OCI-LY3 (cell line): ENCODE measurements at regions not wholly inside any gene's neighbourhood (a gene's known extent, or its start where the extent isn't known, plus 50 kb on each side); places are given as distances from the start of the nearest gene placed in this dataset.

Experiments
- EZH2phosphoT487 ChIP-seq: fragments of 200-600 bp; shearing (Covaris generic); IDR thresholded peaks from 2 replicates; pipeline ENCODE4 v1.6.1; 2018; ENCODE audit warnings: antibody characterized with exemption, mixed run types, low read depth
- TF ChIP-seq, protein P1 (sequence below): fragments of 200-600, 300-600 bp; sonication (generic); IDR thresholded peaks from 2 replicates; pipeline ENCODE4 v1.5.1; 2014; ENCODE audit warnings: antibody characterized with exemption, low read length, low read depth

DNA sequence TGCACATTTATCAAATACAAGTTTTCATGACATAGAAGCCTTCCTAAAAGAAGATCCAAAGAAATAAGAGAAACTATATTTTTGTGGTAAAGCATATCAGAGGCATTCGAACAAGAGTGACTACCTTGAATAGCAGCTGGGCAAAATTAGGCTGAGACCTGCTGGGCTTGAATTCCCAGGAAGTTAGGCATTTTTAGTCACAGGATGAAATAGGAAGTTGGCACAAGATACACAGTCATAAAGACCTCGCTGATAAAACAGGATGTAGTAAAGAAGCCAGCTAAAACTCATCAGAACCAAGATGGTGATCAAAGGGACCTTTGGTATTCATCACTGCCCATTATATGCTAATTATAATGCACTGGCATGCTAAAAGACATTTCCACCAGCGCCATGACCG, 1302.3 kb upstream of the NRXN1 start:
- TF ChIP-seq, protein P1, sequence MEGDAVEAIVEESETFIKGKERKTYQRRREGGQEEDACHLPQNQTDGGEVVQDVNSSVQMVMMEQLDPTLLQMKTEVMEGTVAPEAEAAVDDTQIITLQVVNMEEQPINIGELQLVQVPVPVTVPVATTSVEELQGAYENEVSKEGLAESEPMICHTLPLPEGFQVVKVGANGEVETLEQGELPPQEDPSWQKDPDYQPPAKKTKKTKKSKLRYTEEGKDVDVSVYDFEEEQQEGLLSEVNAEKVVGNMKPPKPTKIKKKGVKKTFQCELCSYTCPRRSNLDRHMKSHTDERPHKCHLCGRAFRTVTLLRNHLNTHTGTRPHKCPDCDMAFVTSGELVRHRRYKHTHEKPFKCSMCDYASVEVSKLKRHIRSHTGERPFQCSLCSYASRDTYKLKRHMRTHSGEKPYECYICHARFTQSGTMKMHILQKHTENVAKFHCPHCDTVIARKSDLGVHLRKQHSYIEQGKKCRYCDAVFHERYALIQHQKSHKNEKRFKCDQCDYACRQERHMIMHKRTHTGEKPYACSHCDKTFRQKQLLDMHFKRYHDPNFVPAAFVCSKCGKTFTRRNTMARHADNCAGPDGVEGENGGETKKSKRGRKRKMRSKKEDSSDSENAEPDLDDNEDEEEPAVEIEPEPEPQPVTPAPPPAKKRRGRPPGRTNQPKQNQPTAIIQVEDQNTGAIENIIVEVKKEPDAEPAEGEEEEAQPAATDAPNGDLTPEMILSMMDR: no peak
- TF ChIP-seq EZH2phosphoT487: no peak
